Upper lobe of left lung (tissue), 4 donors: ENCODE measurements at regions not wholly inside any gene's neighbourhood (a gene's known extent, or its start where the extent isn't known, plus 50 kb on each side); places are given as distances from the start of the nearest gene placed in this dataset.

Source experiments
- CTCF ChIP-seq, 6 experiments: fragments of 450-650 bp in 4 of 6; fragments of 200-600 bp in 2 of 6; sonication (generic) in 2 of 6; IDR thresholded peaks; one replicate each; pipeline ENCODE4 v1.5.1; 2016 to 2019; ENCODE audit warnings: antibody characterized with exemption in 6 of 6
- EP300 ChIP-seq, 4 donors: sonication (generic); formaldehyde crosslinking; IDR thresholded peaks; one replicate each; pipeline ENCODE4 v1.5.1; 2017; ENCODE audit warnings: antibody characterized with exemption in 4 of 4, control low read depth in 2 of 4
- POLR2A ChIP-seq, 4 donors: fragments of 450-650 bp; IDR thresholded peaks; one replicate each; pipeline ENCODE4 v1.5.1; 2016 to 2017; ENCODE audit warnings: antibody characterized with exemption in 4 of 4, mild to moderate bottlenecking in 2 of 4
- POLR2AphosphoS5 ChIP-seq, 2 donors: sonication (generic); formaldehyde crosslinking; IDR thresholded peaks; one replicate each; pipeline ENCODE4 v1.5.1; 2017; ENCODE audit warnings: antibody characterized with exemption in 2 of 2

GRCh38 chr9:21711504-21711903, 90.9 kb upstream of the MTAP start:
- TF ChIP-seq CTCF (IDR thresholded peaks at IDR 0.05) (no peak), POLR2A (IDR thresholded peaks at IDR 0.05) (no peak), POLR2AphosphoS5 (IDR thresholded peaks at IDR 0.05) (no peak), EP300 (IDR thresholded peaks at IDR 0.05) (no peak)
